NCI-H2029 treated with DMSO at 0.1 percent for 48 hours (cell line): ENCODE measurements at regions not wholly inside any gene's neighbourhood (a gene's known extent, or its start where the extent isn't known, plus 50 kb on each side); places are given as distances from the start of the nearest gene placed in this dataset.

Source experiments
- DNase-seq: peaks from one replicate; lab custom pipeline; 2025; lab: John Stamatoyannopoulos, UW

DNA sequence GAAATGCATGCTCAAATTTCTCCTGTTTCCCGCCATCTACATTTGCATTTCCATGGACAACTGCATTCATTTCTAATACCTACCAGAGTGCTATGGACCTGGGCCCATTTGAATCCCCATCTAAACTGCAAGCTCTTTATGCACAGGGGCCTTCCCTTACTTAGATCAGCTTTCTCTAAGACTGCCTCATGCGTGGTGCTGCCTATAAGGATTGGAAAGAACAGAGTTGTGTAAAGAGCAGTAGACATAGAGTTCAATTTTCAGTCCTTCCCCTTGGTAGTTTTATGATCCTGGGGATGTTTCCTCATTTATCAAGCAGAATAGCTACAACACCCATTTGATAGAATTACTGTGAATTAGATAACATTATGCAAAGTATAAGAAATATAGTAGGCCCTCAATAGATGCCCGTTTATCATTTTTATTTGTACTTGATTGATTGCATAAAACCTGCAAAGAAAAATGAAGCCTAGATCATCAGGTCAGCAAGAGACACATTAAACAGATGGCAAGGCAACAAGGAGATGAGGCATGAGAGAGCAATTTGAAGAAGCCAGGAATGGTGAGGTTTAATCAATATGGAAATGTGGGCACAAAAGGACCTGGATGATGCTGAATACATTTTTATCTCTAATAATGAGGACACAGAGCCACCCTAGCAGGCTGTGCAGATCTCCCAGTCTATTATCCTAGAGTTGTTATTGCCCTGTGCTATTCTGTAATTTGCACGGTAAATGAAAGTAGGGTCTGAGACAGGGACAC, 359.7 kb downstream of the FAM181B start:
- DNase-seq = no peak

DNA sequence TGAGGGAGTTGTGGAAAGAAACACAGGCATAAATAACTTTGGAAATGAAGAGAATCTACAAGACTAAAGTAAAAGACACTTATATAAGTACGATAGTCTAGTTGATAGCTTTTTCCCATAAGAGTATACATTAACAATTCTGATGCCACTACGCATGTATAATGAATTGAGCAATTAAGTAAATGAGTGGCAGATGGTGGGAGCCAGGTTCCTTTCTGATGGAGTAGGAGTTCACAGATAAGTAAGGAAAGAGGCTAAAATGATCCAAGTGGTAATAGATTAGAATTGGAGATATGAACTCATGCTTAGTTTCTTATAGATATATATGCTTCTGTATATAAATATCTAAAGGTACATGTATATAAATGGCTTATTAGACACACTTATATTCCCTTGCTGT, 368.3 kb downstream of the FAM181B start:
- DNase-seq = no peak

DNA sequence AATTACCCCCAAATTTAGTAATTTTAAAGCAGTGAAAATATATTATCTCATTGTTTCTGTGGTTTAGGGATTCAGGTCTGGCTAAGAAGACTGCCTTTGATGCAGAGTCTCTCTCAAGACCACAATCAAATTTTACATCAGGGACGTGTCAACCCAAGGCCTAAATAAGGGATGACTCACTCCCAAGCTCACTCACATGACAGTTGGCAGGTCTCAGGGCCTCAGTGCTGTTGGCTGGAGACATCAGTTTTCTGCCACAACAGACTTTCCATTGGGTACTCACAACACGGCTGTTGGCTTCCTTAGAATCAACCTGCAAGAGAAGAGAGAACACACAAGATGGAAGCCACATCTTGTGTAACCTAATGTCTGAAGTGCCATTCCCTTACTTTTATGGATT, 377.3 kb downstream of the FAM181B start:
- no peak for DNase-seq

DNA sequence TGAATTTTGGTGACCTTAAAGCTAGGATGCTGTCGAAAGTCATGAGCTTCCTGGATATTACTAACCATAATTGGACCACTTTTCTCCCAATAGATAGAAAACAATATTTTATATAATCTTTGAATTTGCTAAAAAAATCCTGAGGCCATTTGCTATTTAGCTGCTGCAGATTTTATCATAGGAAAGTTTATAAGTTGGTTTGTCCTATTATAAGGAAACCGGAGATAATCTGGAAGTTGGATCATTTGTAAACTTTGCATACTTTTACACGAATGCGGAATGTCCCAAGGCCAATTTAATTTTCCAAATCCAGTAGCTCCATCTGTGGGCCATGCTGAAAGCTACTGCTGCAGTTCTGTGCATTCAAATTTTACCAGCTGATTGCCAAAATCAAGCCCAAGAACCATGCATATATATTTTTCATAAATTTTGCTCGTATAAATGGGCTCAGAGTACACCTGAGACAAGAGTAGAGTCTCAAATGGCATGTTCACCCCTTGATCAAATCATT, 378.3 kb downstream of the FAM181B start:
- no peak for DNase-seq

DNA sequence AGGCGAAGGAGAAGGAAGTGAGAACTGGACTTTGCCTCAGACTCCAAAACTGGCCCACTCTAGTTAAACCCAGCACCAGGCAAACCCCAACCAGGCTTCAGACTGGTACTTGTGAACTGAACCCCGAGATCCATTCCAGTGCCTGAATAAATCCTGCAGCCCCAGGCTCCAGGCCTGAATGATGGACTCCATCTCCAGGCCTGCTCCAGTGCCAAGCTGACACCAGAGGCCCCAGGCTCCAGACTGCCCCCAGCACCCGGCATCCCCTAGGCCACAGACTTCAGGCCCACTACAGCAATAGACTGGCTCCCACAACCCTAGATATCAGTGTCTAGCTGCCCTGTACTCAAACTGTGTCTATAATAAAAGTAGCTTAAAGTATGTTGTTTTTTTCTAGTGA, 406.8 kb downstream of the FAM181B start:
- no peak for DNase-seq

DNA sequence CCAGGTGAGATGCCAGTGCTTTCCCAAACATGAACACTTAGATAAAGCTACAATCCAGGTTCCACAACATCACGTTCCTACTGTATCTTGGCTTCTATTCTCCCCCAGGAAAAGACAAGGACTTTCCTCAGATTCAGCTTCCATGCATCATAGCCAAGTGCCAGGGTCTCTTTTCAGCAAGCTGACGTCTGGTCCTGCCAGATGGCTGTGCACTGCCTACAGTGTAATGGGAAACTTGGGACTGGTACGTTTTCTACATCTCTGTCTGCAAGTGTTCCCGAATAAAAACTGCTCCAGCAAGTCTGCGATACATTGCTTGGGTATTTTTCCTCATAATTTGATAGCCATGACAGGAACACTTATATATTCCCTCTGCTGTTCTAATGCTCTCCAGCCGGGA, 412.5 kb downstream of the FAM181B start:
- no peak for DNase-seq

DNA sequence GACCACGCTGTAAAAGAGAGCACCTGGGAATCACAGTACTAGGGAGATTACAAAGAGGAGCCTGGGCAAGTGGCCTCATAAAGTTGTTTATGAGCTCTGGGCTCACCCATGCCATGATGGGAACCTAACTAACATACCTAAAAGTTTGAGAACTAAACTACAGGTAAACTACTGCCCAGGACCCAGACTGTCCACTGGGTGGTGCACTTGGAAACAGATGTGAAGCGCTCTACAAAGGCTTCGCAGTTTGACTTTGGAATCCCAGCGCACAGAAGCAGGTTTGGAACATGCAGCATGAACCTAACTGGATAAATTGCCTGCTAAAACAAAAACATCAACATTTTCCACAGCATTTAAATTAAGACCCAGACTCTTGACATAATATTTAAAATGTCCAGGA, 418.6 kb downstream of the FAM181B start:
- no peak for DNase-seq

DNA sequence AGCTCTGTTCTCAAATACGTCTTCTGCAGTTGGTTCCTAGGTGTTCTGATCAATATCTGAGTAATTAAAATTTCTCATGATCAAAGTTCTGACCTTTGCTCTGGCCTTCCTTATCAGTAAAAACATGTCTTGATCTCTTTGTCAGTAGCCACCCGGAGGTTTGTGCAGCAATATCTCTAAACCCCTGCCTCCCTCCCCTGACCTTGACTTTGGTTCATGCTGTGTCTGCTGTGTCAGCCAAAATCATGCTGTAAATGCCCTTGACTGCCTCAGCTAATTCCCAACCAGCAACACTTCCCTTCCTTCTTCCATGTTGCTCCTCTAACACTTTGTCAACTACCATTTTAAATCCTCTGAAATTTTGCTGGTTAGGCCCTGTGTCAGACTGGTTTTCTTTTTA, 424.7 kb downstream of the FAM181B start:
- DNase-seq = no peak

DNA sequence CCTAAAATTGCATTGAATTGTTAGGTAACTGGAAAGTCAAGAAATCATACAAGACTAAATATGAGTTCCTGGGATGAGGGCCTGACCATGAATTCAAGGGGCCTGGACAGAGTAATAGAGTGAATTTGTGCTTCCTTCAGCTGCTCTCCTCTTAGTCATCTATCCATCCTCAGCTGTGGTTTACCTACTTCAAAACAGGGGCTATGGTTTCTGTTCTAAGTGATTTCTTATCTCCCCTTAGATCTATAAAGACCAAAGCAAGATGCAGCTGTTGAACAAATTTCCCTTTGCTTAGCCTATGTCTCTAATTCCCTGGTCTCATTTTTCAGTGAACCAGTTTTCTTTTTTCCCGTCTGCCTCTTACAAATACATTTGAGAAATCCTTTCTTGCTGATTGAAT, 428.5 kb downstream of the FAM181B start:
- no peak for DNase-seq

DNA sequence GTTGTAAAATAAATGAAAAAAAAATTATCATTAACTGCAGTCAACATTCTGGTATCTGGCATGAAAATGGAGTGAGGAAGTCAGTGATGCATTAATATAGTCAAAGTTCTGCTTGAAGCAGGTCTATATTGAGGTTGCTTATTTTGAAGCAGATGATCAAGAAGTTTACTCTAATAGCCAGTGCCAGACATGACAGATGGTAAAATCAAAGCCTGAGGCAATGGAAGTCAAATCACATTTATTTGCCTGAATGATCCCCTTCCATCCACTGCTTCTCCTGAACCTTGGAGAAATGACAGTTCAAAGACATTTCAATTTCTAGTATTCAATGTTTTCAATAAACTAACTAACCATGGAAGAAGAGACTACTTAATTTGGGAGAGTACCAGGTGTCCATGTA, 430.0 kb downstream of the FAM181B start:
- no peak for DNase-seq

DNA sequence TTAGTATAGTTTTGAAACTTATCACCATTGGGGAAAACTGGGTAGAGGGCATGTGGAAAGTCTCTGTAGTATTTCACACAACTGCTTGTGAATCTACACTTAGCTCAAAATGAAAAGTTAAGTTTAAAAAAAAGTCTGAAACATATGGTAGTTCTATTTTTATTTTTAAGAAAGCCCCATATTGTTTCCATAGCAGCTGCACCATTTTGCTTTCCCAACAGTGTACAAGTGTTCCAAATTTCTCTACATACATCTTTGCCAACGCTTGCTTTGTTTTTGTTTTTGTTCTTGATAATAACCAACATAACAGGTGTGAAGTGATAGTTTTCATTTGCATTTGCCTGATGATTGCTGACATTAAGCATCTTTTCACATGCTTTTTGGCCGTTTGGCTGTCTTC, 445.2 kb downstream of the FAM181B start:
- DNase-seq = no peak

DNA sequence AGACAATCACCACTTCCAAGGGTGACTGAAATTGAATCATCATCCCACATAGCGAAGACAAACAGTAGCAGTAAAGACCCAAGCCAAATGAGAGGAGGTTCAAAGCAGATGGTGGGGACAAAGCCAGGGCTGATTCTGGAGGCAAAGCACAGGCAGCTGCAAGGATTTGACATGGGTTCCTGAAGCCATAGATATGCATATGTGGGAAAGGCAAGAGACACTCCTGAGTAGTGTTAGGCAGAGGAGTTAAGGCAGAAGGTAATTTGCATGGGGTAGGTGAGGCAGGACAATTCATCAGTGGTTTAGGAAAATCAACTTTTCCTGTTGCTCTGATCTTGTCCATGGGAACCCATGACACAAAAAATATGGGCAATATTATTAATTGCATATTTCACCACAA, 462.8 kb downstream of the FAM181B start:
- no peak for DNase-seq

DNA sequence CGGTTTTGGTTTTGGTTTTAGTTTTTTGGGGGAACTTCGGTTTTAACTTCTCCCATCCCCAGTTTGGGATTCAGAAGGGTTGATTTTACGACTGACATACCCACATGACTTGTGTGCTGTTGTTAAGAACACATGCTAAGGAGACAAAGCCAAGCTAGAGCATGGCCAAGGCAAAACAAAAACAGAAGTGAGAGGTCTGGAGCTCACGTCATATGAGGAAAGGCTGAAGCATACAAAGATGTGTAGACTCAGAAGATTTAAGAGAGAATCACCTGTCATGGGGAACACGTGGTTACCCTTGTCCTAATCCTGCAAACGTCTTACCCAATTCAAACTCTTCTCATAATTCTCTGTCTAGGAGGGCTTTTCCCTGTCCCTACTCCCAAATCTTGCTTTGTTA, 465.0 kb downstream of the FAM181B start:
- no peak for DNase-seq

DNA sequence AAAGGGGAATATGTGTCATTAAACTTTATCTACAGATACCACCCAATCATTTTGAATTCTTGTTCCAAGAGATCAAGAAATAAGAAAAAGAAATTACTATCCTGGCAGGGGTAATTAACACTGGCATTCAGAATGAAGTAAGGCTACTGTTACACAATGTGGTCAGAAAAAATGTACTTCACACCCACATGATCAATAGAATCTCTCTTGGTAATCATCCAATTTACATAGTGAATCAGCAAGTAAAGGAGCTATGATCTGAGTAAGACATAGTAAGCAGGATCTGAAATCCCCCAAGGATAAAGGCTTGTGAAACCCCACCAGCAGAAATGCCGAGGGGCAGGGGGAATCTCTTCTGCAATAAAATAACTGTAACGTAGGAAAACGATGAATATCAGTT, 466.5 kb downstream of the FAM181B start:
- no peak for DNase-seq

DNA sequence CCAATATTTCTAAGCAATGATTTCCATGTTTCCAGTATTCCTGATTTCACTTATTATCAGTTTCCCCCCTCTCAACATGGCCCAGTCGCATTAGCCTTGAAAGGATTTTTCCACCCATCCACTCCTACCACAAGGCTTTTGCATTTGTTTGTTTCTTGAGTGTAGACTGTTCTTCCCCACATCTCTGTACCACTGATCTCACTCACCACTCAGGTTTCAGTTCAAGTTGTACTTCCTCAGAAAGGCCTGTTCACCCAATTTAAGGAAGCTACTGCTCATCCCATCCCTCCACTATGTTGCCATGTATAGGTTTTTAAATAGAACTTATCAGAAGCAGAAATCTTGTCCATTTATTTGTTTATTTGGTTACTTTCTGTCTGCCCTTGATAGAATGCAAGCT, 472.3 kb downstream of the FAM181B start:
- DNase-seq = no peak

DNA sequence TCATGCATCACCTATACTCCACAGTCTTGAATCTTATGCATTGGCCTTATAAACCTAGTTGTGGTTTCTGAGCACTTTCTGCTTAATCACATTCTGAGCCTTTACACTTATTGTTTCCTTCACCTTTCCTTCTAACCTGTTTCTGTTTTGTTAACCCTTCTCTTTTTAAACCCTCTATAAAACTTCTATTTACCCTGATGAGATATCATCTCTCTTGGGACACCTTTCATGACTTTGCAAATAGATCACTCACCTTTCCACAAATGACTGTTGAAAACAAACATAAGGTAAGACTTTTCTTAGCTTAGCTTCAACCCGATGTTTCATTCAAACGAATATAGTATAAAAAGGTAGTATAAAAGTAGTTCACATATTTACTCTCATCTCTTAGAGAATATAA, 483.6 kb downstream of the FAM181B start:
- no peak for DNase-seq

DNA sequence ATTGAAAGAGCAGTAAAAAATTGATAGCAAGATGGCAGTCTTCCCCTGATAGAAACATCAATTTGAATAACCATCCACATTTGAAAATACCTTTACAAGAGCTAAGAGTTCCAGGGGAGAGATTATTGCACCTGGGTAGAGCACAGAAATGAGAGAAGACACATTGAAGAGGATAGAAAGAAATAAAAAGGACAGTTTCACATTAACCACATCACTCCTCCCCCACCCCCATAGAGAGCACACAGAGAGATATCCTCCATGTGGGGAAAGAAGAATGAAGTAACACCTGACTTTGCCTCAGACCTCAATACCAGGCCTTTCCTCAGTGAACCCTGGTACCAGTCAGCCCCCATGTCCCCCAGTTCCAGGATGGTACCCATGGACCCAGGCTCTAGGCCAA, 486.7 kb downstream of the FAM181B start:
- DNase-seq = no peak

DNA sequence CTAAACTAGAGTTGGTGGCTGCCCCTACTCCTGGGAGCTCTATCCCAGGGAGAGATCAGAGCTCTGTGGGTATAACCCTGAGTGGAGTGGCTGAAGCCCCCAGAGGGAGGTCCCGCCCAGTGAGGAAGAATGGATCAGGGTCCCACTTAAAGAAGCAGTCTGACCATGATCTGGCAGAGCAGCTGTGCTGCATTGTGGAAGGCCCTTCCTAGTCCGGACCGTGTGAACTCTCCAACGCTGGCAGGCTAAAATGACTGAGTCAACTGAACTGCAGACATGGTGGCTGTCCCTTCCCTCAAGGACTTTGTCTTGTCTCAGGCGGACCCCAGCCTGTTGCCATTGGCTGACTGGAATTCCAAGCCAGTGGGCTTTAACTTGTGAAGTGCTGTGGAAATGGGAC, 494.2 kb downstream of the FAM181B start:
- DNase-seq = no peak

DNA sequence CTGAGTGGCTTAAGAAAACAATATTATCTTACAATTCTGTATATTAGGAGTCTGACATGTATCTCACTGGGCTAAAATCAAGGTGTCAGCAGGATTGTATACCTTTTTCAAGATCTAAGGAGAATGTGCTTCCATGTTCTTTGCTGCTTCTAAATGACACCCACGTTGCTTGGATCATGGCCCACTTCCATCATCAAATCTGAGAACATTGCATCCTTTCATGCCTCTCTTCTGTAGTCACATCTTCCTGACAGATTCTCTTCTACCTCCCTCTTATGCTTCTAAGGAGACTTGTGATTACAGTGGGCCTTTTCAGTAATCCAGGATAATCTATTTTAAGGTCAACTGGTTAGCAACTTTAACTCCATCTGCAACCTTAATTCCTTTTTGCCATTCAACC, 499.4 kb downstream of the FAM181B start:
- DNase-seq = no peak

DNA sequence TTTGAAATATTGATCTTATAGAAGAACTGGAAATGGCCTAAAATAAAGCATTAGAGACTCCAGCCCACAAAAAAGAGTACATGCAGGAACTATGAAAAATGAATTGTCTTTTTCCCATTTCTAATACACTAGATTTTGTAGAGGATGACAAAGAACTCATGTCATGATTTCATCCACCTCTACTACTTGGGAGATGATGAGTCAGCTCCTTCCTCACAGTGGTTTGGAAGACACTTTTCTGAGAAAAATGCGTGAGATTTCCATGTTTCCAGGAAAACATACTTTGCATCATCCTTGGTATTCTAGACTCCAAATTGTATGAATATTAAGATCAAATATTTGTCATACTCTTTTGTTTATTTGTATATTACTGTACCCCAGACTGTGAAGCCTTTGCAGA, 500.5 kb downstream of the FAM181B start:
- no peak for DNase-seq

DNA sequence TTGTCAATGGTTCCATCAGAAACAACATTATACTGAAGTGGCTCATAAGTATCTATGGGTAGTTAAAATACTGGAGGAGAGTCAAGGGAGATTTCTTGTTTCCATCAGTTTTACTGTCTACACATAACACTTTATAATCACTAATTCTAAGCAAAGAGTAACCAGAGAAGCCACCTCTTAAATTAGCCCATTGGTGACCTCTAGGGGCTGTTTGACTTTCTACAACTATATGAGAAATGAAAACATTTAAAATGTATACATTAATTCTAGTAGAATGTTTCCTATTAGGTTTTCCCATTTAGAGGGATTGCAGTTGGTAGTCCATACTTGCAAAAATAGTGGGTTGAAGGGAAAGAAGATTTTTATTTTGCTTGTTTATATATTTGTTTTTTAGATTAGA, 504.3 kb downstream of the FAM181B start:
- DNase-seq = no peak

DNA sequence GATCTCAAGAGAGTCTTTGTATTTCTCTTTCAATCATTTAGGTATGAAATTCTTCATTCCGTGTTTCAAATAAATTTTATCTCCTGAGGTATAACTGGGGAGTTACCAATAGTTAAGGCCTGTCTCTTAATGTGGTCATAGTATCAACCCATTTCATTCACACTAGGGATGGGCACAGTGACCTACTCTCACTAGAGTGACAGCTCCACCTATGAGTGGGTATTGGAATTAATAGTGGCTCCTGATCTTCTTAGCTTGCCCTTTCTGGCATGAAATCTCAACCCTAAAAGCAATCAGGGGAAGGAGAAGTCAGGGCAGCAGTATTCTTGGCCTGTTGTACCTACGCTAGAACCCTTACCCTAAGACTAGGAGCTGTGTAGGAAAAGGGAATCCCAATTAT, 507.7 kb downstream of the FAM181B start:
- DNase-seq = no peak

DNA sequence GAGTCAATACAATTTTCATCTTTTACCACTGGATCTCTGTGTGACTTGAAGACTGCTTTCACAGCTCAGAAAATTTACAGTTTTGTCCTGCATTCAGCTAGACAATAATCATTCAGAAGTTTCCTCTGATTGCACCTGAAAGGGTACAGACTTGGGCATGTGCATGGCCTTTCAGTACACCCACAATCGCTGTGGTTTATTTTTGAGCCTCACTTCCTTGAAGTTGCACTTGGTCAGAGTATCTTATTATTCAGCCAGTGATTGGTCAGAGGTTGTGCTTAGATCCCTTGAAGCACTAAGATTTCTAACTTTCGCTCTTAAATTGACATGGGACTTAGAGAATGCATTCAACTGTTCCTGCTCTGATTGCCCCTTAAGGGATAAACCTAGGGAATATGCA, 508.2 kb downstream of the FAM181B start:
- no peak for DNase-seq

DNA sequence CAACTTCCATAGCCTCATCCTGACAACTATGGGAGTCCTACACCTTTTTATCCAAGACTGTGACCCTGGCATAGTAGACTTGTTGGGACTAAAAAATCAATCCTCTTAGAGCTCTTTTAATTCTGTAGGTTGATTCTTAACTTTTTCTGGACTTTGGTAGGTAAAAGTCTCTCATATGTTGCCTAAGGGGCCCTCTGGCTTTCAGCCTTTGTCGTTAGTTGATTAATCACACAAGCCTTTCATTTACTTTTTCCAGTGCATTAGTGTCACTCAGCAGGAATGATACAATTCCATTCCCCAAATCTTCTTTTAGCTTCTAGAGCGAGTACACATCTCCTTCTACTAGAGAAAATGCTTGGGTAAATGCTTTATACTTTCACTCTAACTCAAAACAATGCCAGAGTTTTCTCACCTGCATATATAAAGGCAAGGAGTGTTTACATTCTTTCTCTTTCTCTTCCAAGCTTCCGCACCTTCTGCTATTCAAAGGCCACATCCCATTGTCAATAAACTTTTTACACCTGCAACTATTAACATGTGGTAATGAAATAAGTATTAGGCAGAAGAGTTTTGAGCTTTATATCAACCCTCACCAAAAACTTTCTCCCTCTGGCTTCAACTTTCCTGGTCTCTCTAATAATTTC, 516.6 kb downstream of the FAM181B start:
- no peak for DNase-seq
